HG03432 (cell line): ENCODE measurements at regions not wholly inside any gene's neighbourhood (a gene's known extent, or its start where the extent isn't known, plus 50 kb on each side); places are given as distances from the start of the nearest gene placed in this dataset.
"Not testable (repeated sequence)": the region's sequence is repeated elsewhere in the genome, so short reads cannot be mapped to it uniquely, and the experiment has no call there.

Source experiments
- ATAC-seq: cut with Tn5 transposase; IDR thresholded peaks from one replicate; pipeline ENCODE4 v1.9.1; 2021; ENCODE audit warnings: mild to moderate bottlenecking, moderate library complexity; ENCODE audit not compliant: unreplicated experiment

- no peak for ATAC-seq
Measured at GRCh38 chr3:69688400-69688799, 50.9 kb upstream of the MITF start.

GRCh38 chr3:69687641-69688040 lies 51.6 kb upstream of the MITF start:
- no peak for ATAC-seq

GRCh38 chr3:69686056-69686455 lies 53.2 kb upstream of the MITF start:
- no peak for ATAC-seq

- no peak for ATAC-seq
Measured at GRCh38 chr3:69684309-69684961, 54.8 kb upstream of the MITF start.

GRCh38 chr3:69683082-69683806 lies 56.0 kb upstream of the MITF start:
- no peak for ATAC-seq

- ATAC-seq, result not testable (repeated sequence)
Measured at GRCh38 chr3:69677456-69677855, 61.8 kb upstream of the MITF start.

- no peak for ATAC-seq
Measured at GRCh38 chr3:69675786-69676530, 63.3 kb upstream of the MITF start.

GRCh38 chr3:69674752-69675151 lies 64.5 kb upstream of the MITF start:
- no peak for ATAC-seq

- no peak for ATAC-seq
Measured at GRCh38 chr3:69671082-69671952, 67.9 kb upstream of the MITF start.

- ATAC-seq, result no peak
Measured at GRCh38 chr3:69669070-69669469, 70.2 kb upstream of the MITF start.

- ATAC-seq, result no peak
Measured at GRCh38 chr3:69665026-69665737, 74.1 kb upstream of the MITF start.

GRCh38 chr3:69660631-69661030 lies 78.6 kb upstream of the MITF start:
- ATAC-seq, result no peak

GRCh38 chr3:69659180-69659910 lies 79.9 kb upstream of the MITF start:
- no peak for ATAC-seq

- no peak for ATAC-seq
Measured at GRCh38 chr3:69658514-69659140, 80.6 kb upstream of the MITF start.

GRCh38 chr3:69657030-69657429 lies 82.2 kb upstream of the MITF start:
- not testable (repeated sequence) for ATAC-seq

- ATAC-seq, result no peak
Measured at GRCh38 chr3:69651765-69652164, 87.5 kb upstream of the MITF start.

GRCh38 chr3:69650066-69650419 lies 89.2 kb upstream of the MITF start:
- ATAC-seq, result no peak

- ATAC-seq, result no peak
Measured at GRCh38 chr3:69649120-69650065, 89.9 kb upstream of the MITF start.
